Kasumi-1 (cell line): ENCODE measurements at regions not wholly inside any gene's neighbourhood (a gene's known extent, or its start where the extent isn't known, plus 50 kb on each side); places are given as distances from the start of the nearest gene placed in this dataset.
"Not testable (repeated sequence)": the region's sequence is repeated elsewhere in the genome, so short reads cannot be mapped to it uniquely, and the experiment has no call there.

Experiments used
- DNase-seq, 2 experiments: peaks; one replicate each; lab custom pipeline; 2025; lab: John Stamatoyannopoulos, UW

DNA sequence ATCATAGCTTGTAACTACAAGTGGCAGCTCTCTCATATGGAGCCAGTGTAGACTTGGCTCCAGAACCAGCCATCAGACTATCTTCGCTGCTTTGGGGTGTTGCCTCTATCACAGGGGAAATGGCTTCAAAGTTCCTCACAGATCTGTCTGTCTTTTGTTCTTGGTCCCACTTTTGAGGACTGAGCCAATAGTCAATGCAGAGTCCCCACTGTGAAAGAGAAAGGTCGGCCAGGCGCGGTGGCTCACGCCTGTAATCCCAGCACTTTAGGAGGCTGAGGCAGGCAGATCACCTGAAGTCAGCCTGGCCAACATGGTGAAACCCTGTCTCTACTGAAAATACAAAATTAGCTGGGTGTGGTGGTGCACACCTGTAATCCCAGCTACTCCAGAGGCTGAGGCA, 86.9 kb upstream of the FZD7 start:
- not testable (repeated sequence) for DNase-seq

DNA sequence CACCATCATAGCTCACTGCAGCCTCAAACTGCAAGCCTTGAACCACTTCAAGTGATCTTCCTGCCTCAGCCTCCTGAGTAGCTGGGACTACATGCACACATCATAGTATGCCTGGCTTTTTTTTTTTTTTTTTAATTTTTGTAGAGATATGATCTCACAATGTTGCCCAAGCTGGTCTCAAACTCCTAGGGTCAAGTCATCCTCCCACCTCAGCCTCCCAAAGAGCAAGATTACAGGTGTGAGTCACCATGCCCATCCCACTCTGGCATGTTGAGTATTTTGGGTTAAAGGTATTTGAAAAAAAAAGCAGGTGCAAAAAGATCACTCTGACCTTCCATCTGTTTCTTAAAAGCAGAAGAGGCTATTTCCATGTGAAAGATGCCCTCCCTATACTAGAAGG, 86.4 kb upstream of the FZD7 start:
- no peak for DNase-seq

DNA sequence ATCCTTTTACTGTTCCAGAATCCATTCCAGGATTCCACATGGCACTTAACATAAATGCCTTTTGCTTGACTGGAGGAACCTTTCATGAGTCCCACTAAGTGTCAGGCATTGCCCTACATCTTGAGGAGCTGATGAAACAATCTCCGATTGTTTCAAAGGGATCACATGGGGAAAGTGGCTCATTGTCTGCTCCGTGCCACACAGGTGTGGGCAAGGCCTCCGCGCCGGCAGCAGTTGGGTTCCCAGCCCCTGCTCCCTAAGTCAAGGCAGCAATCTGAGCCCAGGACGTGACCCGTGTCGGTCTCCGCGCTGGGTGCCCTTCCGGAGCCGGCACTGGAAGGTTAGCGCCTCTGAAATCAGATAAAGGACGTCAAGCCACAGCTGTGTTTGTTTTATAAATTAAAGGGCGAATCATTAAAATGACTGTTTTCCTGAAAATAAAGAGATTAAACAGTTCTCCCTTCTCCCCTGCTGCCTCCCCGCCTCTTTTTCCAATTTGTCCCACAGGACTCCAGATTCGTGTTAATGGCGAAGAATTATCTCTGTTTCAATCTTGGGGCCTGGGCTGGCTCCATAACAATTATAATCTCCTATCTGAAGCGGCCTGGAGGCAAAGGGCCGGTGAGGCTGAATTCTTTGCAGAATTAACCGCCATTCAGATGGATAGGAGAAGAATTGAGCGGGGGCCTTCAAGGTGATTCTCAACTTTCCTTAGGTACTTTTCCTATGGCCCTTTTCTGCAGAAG, 84.3 kb upstream of the FZD7 start:
- no peak for DNase-seq

DNA sequence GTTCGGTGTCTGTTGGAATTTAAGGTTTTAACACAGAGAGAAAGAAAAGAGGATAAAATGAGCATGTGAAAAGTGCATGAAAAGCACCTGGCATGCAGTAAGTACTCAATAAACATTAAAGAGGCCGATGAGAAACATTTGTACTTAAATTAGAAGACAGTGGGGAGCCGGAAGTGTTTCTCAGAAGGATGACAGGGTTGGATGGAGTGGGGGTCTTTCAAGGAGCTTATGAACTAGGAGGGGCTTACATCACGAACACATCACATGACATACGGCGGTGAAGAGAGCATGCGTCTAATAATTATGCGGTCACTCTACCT, 83.8 kb upstream of the FZD7 start:
- no peak for DNase-seq

DNA sequence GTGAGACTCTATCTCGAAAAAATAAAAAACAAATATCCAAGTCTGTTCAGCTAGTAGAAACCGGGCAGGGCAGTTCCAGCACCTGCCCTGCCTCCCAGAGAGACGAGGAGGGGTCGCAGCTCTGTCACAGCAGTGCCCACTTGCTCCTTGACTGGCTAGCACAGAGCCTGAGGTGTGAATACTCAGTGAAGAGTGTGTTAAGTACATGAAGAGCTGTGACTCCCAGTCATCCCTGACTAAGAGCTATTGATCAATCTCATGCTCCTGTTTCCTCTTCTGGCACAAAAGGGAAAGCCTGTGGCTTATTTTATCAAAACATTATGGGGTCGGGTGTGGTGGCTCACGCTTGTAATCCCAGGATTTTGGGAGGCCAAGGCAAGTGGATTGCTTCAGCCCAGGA, 83.0 kb upstream of the FZD7 start:
- no peak for DNase-seq

DNA sequence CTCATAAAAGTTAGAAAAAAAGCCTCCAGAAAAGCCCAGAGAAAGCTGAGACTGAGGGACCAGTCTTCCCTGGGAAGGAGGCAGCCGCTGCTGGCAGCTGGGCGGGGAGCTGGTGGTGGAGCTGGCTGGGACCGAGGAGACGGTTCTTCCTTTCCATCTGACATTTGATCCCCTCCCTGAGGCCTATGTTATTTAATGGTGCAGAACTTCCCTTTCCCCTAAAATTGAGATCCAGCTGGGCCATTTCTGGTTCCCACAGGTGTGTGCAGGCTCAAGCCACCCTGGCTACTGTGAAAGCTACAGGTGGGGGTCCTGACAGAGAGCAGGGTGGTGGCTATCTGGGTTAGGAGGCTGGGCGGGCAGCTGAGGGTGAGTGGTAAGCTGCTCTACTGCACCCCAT, 81.5 kb upstream of the FZD7 start:
- DNase-seq, result peak; percentile 77 to 80

DNA sequence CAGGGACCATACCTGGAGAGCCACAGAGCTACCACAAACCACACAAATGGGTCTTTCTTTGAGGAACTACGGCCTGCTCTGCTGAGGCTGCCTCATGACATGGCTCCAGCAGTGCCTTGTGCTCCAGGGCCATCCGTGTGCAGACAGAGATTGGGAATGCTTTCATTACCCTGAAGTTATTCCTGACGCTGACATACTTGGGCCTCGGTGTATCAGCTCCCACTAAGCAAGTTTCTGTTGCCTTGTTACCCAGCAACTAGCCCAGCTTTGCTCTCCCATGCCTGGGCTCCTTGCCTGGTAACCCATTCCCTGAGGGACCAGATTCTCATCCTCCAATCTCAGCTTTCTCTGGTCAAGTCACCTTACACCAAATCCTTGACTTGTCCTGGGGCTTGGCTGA, 80.3 kb upstream of the FZD7 start:
- no peak for DNase-seq

DNA sequence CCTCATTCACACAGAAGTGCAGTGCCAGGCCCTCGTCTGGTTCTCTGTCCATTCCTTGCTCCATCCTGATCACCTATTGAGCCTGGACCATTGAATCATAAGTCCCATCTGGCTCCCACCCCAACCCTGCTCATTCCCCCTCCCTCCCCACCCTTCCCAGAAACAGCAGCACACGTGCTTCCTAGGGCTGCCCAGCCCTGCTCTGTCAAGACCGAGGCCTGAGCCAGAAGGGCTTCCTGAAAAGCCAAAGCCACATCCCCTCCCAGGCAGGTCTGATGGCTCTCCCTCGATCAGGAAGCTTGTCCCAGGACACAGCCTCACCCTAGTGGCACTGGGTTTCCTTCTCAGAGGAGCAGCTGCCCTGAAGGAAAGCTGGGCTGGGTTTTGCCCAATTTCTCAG, 79.8 kb upstream of the FZD7 start:
- peak in 1 of 2 experiments; percentile 27 for DNase-seq

DNA sequence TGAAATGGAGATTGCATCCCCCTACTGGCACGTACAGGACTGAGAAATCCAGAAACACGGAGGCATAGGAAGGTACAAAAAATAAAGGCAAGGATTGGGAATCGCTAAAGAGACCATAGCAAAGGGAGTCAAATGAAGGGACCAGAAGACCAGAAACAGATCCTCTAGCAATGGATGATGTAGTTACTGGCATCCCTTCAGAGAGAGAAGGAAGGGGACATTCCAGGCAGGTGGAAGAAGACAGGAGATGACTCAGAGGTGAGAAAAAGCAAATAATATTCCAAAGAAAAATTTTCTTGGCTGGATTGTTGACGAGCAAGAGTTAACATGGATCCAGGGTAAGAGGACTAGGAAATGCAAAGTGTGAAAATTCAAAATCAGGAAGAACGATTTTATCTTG, 78.4 kb upstream of the FZD7 start:
- no peak for DNase-seq

DNA sequence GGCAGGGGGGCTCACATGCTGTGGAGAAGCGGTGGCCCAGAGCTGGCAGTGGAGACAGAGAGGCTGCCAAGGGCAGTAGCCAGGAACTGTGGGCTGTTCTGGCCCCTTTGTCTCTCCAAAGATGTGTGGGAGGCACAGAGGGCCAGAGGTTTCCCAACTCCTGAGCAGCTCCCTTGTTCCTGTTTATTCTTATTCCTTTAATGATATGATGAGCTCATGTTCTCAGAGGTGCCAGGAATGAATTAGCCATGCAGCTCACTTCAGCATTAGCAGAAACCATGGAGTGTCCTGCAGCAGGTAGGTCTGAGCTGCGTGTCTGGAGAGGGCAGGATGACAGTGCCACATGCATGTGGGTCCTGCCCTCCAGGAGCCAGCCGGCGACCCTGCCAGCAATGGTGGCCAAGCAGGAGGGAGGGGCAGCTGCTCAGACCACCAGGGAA, 77.9 kb upstream of the FZD7 start:
- DNase-seq, result peak in 1 of 2 experiments; percentile 26

DNA sequence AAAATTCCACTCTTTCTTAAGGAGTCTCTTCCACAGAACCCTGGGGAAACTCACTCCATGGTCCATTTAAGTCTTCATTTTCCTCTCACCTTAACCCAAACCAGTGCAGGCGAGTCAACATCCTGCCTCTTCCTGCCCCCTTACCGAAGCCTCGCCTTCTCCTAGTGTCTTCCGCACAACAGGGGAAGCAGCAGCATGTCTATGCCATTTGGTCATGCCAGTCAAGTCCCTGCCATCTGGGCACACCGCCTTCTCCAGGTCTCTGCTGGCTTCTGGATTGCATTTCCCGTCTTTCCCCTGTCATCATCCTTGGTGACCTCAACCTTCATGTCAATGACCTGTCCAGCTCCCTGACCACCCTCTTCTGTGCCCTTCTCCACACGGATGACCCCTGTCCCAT, 77.3 kb upstream of the FZD7 start:
- no peak for DNase-seq

DNA sequence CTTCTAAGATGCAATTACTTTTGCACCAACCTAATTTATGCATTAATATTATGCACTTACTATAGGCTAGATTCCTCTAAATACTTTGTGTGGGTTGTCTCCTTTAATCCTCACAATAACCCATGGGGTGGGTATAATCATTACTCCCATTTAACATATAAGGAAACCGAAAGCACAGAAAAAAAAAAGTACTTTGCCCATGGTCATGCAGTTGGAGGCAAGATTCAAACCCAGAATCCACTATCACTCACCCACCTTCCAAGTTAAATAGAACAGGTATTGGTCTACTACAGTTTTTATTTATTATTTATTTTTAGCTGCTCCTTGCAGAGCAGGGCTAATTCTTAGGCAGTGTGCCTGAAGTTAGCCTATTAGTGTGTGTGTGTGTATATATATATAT, 76.6 kb upstream of the FZD7 start:
- no peak for DNase-seq

DNA sequence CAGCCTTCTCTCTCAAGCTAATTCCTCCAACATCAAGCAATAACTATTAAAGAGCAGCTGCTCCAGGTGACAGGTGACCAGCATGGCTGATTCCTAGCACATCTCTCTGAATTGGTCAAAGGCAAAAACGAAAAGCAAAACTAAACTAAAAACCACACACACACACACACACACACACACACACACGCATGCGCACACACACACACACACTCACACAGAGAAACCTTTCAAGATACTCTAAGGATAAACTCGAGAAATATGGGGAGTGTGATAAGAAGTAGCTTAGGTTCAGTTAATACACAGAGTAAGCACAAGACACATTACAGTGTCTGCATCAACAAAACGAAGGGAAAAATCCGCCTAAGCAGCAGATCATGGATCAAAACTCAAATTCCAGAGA, 74.5 kb upstream of the FZD7 start:
- no peak for DNase-seq

DNA sequence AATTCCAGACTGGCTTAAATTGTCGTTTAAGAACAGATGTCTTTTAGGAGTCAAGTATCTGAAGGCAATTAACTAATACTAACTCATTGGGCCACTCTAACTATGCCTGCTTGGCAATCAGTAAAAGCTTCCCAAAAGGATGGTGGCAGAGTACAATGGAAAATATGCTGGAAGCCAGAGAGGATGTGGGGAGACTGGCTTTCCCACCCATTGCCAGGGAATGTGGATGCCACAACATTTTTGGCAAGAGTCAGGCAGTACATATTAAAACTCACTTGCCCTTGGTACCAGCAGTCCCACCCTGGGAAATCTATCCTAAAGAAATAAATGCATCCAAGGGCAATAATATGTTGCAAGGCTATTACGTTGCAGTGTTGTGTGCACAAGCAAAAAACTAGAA, 74.0 kb upstream of the FZD7 start:
- no peak for DNase-seq

DNA sequence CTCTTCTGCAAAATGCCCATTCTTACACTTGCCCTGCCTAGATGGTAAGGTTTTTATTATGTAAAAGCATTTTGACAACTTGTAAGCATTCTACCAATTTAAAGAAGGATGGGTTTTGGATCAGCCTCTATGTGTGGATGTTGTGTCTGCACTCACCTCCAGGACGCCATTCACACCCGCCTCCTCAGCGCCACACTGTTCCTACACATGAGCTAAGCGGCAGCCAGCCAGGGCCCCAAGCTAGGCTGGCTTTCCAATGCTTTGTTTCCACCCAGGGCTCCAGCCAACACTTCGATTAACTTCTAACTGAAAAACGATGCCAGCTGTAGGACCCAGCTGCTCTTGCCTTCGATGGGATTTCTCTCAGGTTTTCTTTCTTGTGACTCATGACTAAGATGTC, 73.3 kb upstream of the FZD7 start:
- no peak for DNase-seq

DNA sequence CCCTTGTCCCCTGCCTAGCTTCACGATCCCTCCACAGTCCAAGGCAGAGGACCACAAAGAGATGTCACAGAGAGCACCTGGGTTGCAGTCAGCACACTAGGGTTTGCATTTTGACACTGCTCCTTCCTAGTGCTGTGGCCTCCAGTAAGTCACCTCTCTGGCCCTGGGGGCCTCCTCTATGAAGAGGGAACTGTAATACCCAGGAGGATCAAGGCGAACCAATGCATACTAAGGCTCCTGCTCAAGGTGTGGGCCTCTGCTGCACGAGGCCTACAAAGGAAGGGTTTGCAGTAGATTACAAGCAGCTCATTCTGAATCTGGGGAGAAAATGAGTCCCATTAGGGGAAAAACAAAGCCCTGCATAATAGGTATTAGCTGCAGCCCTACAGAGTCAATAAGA, 72.3 kb upstream of the FZD7 start:
- no peak for DNase-seq

DNA sequence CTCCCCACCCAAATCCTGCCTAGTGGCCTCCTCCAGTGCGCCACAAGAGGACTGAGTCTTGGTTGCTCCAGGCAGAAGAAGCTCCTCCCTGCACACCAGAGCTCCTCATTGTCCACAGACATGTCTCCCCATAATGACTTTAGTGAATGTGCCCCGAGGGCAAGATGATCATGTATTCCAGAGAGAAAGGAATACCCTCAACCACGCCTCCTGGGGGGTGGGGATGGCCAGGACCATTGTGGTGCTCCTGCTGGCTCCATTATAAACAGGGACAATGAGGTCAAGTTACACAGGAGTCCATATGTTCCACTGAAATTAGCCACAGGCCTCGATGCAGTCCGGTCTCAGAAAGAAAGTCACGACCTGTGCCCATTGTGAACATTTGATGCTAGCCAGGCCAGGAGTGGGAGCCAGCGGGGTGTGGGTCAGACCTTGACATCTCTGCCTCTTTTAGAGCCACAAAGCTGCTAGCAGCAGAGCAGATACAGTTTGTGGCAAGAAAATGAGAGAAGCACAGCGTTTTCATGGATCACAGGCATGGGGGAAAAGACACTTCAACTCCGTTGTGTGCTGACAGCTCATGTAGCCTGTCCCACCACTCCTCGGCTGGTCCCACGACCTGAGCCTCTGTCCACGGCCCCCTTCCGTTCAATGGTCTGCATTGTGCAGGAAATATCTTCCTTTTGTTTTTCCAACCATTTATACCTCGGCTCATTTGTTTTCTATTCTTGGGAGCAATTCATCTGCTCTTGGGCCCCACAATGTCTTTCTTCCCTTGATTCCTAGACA, 70.7 kb upstream of the FZD7 start:
- no peak for DNase-seq

DNA sequence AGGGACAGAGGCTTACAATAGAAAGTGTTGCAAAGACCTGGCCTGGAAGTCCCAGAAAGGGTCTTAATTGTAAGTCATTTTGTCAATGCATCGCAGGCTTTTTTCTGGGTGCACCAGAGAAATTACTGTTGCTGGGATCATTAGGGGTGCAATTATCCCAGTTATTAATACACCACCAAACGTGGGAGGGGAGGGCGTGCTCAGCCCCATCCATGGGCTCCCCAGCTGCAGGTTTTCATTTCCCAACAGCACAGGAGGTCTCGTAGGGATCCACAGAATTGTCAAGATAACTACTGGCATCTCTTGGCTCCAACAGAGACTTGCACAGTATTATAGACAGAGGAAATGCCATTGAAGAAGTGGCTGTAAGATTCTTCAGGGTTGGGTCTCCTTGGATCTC, 69.6 kb upstream of the FZD7 start:
- DNase-seq, result no peak

DNA sequence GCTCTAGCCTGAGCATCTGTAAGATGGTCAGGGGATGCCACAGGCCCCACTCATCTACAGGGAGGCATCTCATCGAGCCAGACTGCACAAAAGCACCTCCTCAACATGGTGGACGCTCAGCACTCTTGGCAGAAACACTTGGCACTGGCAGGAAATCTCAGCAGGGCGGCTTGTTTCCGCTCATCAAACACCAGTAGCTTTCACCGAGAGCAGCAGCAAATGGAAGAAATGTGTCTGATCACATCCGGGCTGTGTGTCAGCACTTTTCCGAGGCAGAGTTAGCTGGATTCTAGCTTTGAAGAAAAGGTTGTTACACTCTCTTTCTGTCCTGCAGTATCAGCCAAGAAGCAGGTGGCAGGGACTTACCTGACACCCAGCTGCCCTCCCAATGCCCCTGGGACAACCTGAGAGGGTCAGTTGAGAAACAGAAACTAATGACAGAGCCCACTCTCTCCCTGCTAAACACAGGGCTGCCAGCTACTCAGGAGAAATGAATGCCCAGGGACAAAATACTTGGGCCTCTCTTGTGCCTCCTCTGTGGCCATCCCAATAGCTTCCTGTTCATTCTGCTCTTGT, 68.9 kb upstream of the FZD7 start:
- DNase-seq, result no peak

DNA sequence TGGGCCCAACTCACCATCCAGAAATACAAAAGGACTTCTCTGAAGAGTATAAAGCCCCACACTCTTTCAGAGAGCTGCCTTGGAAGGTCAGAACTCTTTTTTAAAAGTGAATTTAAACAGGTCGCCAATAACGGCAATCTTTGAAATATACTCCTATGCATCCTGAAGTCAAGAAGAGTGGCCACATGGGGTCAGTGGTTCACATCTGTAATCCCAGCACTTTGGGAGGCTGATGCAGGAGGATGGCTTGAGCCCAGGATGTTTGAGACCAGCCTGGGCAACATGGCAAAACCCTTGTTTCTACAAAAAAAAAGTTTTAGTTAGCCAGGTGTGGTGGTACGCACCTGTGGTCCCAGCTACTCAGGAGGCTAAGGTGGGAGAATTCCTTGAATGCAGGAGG, 68.1 kb upstream of the FZD7 start:
- no peak for DNase-seq

DNA sequence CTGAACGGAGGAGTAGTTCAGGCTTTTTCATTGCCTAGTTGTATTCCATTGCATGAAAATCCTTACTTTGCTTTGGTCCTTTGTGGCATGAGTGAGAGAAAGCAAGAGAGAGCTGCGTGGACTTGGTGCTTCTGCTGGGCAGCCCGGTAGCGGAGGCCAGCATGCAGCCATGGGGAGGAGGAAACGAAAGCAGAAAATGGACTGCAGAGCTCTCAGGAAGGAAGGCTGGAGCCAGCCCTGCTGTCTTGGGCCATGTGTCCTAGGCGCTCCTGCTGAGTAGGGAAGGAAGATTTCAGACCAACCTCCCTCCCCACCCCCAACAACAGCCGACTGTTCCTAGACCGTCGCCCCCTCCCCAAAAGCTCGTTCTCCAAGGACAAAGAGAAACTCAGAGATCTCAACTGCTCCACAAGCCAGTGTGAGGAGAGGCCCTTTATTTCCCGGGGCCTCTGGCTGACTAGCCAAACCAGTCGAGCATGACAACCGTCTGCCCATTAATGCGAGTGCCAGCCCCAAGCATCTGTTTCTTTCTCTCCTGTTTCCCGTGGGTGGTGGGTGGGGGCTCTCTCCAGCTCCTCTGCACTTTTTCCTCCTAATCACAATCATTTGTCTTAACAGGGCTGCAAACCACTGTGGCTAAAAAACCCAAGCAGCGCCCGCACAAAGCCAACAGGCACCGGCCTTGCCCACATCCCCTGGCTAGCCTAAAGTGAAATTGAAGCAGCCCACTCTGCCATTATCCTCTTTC, 66.8 kb upstream of the FZD7 start:
- DNase-seq, result no peak

DNA sequence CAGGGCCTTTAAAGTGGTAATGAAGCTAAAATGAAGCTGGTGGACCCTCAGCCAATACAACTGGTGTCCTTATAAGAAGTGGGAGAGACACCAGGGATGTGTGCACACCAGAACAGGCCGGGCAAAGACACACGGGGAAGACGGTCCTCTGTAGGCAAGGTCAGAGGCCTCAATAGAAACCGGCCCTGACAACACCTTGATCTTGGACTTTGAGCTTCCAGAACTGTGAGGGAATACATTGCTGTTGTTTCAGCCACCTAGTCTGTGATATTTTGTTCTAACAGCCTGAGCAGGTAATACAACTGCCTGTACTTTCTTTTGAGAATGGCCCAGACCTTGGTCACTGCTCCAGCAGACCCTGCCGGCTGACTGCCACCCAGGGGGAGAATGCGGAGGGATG, 65.6 kb upstream of the FZD7 start:
- no peak for DNase-seq

DNA sequence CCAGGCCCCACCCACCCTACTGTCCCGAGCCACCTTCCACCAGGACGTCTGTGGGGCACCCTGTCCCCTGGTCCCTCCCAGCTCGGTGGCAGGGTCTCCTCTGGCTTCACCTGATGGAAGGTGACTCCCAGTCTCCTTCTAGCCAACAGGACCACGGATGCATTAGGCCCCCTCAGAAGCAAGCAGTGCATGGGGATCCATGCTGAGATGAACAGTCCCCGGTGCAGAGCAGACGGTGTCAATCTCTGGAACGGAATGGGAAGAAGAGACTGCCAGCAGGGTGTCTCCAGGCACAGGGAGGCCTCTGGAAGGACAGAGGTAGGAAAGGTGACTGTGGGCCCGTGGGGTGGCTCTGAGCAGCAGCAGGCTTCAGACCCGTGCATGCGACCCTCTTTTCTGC, 65.2 kb upstream of the FZD7 start:
- DNase-seq, result no peak
